OCI-LY3 (cell line): ENCODE measurements at regions not wholly inside any gene's neighbourhood (a gene's known extent, or its start where the extent isn't known, plus 50 kb on each side); places are given as distances from the start of the nearest gene placed in this dataset.

Experiments used
- CTCF ChIP-seq: fragments of 200-600, 300-600 bp; sonication (generic); IDR thresholded peaks from 2 replicates; pipeline ENCODE4 v1.5.1; 2014; ENCODE audit warnings: antibody characterized with exemption, low read length, low read depth
- EZH2phosphoT487 ChIP-seq: fragments of 200-600 bp; shearing (Covaris generic); IDR thresholded peaks from 2 replicates; pipeline ENCODE4 v1.6.1; 2018; ENCODE audit warnings: antibody characterized with exemption, mixed run types, low read depth

- TF ChIP-seq CTCF (no peak), EZH2phosphoT487 (no peak)
These were observed 281.0 kb upstream of the FAT1 start for GRCh38 chr4:187004628-187005027.
